ENCODE measurements at regions not wholly inside any gene's neighbourhood (a gene's known extent, or its start where the extent isn't known, plus 50 kb on each side); places are given as distances from the start of the nearest gene placed in this dataset.

DNA sequence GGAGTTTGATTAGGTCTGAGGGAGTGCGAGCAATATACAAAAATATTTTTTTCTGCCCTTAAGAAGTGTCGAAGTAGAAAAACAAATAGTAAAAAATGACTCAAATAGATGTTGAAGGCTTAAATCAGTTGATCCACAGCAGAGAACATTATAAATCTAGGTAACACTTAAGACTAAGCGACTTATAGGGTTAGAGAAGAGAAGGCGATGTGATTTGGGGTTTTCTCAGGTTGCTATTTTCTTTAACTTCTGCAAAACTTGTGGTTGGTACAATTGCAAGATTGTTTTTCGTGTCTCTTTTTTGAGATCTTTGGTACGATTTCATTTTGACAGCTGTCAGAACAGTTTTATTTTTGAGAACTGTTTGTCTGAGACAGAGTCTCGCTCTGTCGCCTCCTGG, 1479.5 kb downstream of the PCDH7 start (continued):
- TF ChIP-seq GTF2F1 (IDR thresholded peaks at IDR 0.05; ENCODE audit: borderline replicate concordance, low read depth, low read length) (no peak), BRCA1 (IDR thresholded peaks at IDR 0.05; ENCODE audit: low read depth, low read length) (no peak), CHD1 (IDR thresholded peaks at IDR 0.05; ENCODE audit: low read depth, low read length) (no peak), POLR2A (IDR thresholded peaks at IDR 0.05; ENCODE audit: control extremely low read depth in 1 of 2, low read depth in 2 of 2, low read length in 2 of 2) (no peak), NRF1 (IDR thresholded peaks at IDR 0.05; ENCODE audit: low read depth, low read length) (no peak)
